Psoas muscle (tissue), 7 donors: ENCODE measurements at regions not wholly inside any gene's neighbourhood (a gene's known extent, or its start where the extent isn't known, plus 50 kb on each side); places are given as distances from the start of the nearest gene placed in this dataset.
A peak's percentile ranks its signal among the peaks of the same experiment; 100 is the strongest.

Source experiments
- ATAC-seq, 4 donors: fragments of 200-7000 bp; cut with Tn5 transposase; one replicate each; pipeline ENCODE4 v1.9.1; 2020; ENCODE audit warnings: moderate library complexity in 3 of 4, mild to moderate bottlenecking in 2 of 4
- DNase-seq, 2 donors: peaks; one replicate each; pipeline ENCODE4 v3.0.0-alpha.2; 2020
- H3K27ac ChIP-seq: fragments of 200-600 bp; one replicate; pipeline ENCODE4 v1.8.0; 2022
- H3K27me3 ChIP-seq, 3 donors: fragments of 200-600 bp in 1 of 3; one replicate each; pipeline versions ENCODE4 v1.6.1 to v1.8.0; 2013 to 2022; ENCODE audit warnings: low read length in 2 of 3, mild to moderate bottlenecking in 2 of 3, moderate library complexity in 1 of 3; ENCODE audit not compliant: insufficient read depth in 3 of 3
- H3K36me3 ChIP-seq, 2 donors: fragments of 200-600 bp in 1 of 2; one replicate each; pipeline versions ENCODE4 v1.6.1 to v1.8.0; 2013 to 2022; ENCODE audit warnings: low read depth in 1 of 2, mild to moderate bottlenecking in 1 of 2, moderate library complexity in 1 of 2; ENCODE audit not compliant: insufficient read depth in 1 of 2
- H3K4me1 ChIP-seq: fragments of 200-600 bp; one replicate; pipeline ENCODE4 v1.8.0; 2022
- H3K4me3 ChIP-seq: fragments of 200-600 bp; one replicate; pipeline ENCODE4 v1.8.0; 2022; ENCODE audit warnings: mild to moderate bottlenecking
- H3K9me3 ChIP-seq: fragments of 200-600 bp; one replicate; pipeline ENCODE4 v1.8.0; 2022
- WGBS, 3 donors: extraction: QIAGEN DNeasy Blood & Tissue Kit; methylation state at CpG; one replicate each; pipeline versions ENCODE4 v1.1.6 to v1.1.7; 2013; 5-methylcytosine and 5-hydroxymethylcytosine counted together
- intact Hi-C, 2 donors: fragments of 100-400 bp; cut with DNase I; formaldehyde crosslinking; loops; one replicate each; pipeline versions ENCODE4 v1.11.0 to v1.14.2; 2022
- TF ChIP-seq, protein P1 (sequence below): fragments of 200-600 bp; IDR thresholded peaks from one replicate; pipeline ENCODE4 v1.8.0; 2022; ENCODE audit warnings: antibody characterized with exemption
- donor health status: healthy with polysubstance abuse.
- donor health status: DM: no; HTN: no; CAD: no; lungs with moderate emphysema.
- donor health status: Bipolar disorder and iron deficiency.
- donor health status: healthy.
- donor health status: DM: yes; HTN: yes; CAD: no.
- donor health status: DM: no; HTN: no; CAD: no.
- donor health status: DM: yes; HTN: yes; CAD: no.

DNA sequence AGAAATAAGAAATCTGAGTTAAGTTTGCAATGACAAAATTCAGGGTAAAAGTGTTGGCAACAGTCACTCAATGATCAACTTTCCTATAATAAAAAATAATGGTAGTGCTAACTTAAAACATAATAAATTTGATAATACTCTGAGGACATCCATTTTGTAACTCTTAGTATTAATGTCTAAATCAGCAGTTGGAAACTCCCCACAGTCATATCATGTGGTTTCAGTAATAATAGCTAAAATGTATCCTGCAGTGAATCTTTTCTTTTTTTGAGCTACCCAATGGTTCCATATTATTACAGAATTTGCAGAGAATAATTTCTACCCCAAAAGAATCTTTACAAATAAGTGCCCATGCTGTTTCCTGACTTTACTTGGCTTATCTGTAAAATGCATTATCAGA, 286.7 kb downstream of the PTPRC start:
- TF ChIP-seq, protein P1, sequence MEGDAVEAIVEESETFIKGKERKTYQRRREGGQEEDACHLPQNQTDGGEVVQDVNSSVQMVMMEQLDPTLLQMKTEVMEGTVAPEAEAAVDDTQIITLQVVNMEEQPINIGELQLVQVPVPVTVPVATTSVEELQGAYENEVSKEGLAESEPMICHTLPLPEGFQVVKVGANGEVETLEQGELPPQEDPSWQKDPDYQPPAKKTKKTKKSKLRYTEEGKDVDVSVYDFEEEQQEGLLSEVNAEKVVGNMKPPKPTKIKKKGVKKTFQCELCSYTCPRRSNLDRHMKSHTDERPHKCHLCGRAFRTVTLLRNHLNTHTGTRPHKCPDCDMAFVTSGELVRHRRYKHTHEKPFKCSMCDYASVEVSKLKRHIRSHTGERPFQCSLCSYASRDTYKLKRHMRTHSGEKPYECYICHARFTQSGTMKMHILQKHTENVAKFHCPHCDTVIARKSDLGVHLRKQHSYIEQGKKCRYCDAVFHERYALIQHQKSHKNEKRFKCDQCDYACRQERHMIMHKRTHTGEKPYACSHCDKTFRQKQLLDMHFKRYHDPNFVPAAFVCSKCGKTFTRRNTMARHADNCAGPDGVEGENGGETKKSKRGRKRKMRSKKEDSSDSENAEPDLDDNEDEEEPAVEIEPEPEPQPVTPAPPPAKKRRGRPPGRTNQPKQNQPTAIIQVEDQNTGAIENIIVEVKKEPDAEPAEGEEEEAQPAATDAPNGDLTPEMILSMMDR: no peak
- H3K27me3 ChIP-seq: no peaks in the 10 kb centered on the region
- ATAC-seq (no peak), DNase-seq (no peak)
- H3K36me3 ChIP-seq: no peaks in the 10 kb centered on the region
- intact Hi-C loops: no loop called here
- H3K27ac ChIP-seq: no peak overlapping the region
- H3K4me1 ChIP-seq: no peaks in the 10 kb centered on the region
- no peak overlapping the region for H3K4me3 ChIP-seq
- no peaks in the 10 kb centered on the region for H3K9me3 ChIP-seq

DNA sequence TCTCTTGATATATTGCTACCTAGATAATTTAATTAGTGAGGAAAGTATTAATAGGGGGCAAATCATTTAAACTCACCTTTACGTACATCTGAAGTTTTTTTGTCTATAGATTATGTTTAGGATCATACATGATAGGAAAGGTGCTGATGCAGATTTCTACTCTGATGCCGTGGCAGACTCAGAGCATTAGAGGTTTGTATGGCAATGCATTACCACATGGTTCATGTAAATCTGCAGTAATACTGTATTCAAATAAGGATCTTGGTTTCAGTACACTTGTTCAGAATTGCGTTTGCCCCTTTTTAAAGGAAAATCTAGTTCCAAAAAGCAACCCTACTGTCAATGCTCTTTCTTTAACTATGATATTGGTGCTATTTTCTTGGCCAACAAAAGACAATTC, 288.3 kb downstream of the PTPRC start:
- Histone ChIP-seq H3K4me1 (no peaks in the 10 kb centered on the region), H3K27ac (no peak overlapping the region), H3K36me3 (no peaks in the 10 kb centered on the region), H3K27me3 (no peaks in the 10 kb centered on the region), H3K9me3 (no peaks in the 10 kb centered on the region), H3K4me3 (no peak overlapping the region)
- ATAC-seq: no peak
- 96 to 98% (median 97%) methylated on average over 3 of the region's 3 CpGs for WGBS, 3 donors
- intact Hi-C loops: no loop called here
- TF ChIP-seq, protein P1: no peak
- DNase-seq: no peak

DNA sequence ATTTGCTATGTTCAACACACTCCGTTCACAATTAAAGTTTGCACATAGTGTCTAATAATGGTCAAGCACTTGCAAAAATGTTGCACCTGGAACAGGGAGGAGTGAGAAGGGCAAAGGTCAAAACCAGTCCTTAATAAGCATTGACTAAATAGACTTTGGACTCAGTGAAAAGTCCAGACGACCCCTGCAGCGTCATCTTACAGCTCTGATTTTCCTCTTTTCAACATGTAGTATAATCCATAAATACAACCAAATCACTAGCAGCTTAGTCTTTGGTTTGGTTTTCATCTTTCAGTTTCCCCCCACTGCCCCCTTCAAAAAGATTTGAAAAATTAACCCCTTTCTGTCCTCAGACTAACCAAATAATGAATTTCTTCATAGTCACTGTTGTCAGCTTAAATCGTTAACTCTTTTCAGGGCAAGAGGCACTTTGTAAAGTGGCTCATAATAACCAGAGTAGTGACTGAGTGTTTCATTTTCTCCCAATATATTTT, 290.3 kb downstream of the PTPRC start:
- H3K36me3 ChIP-seq: no peaks in the 10 kb centered on the region
- intact Hi-C loops: no loop called here
- 70 to 71% (median 71%) methylated on average over 4 of the region's 4 CpGs for WGBS, 3 donors
- TF ChIP-seq, protein P1: no peak
- H3K27ac ChIP-seq: no peak overlapping the region
- DNase-seq (no peak), ATAC-seq (no peak)
- no peaks in the 10 kb centered on the region for H3K27me3 ChIP-seq
- H3K4me3 ChIP-seq: no peak overlapping the region
- no peaks in the 10 kb centered on the region for H3K4me1 ChIP-seq
- no peaks in the 10 kb centered on the region for H3K9me3 ChIP-seq

DNA sequence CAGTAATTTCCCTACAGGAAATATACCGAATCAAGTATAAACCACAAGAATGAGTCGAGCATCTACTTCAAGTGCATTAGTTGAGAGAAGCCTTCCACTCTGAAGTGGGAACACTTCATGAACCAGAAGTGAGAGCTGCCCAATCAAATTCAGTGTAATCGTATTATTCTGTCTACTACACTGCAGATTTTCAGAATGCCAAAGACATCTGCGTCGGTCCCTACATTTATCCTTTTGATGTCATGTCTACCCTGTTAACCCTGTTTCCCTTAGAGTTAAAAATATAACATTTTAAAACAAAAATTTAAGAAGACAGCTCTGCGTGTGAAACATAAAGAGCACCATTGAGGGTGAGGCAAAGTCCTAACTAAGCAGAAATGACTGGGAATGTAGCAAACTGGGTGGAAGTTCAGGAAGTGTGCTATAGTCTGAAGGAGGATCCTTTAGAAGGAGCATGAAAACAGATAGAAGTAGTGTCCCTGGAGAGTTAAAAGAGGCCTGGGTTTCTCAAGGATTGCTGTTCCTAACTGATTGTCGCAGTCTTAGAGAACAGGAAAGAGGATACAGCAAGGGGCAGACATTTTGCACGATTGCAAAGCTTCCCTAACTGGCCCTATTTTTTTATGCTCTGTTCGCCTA, 291.2 kb downstream of the PTPRC start:
- DNase-seq: no peak
- 42 to 53% (median 49%) methylated on average over 9 of the region's 9 CpGs for WGBS, 3 donors
- H3K4me3 ChIP-seq: peak overlapping the region; percentile 37
- no peaks in the 10 kb centered on the region for H3K36me3 ChIP-seq
- TF ChIP-seq, protein P1: no peak
- intact Hi-C loops: loop anchor here in 1 of 2 donors (5.0 kb wide), 1 partner anchor 48 kb away; no protein-coding TSS in a partner anchor
- no peaks in the 10 kb centered on the region for H3K9me3 ChIP-seq
- H3K4me1 ChIP-seq: peaks cover under 1% of the 10 kb centered on the region
- no peaks in the 10 kb centered on the region for H3K27me3 ChIP-seq
- no peak for ATAC-seq
- H3K27ac ChIP-seq: no peak overlapping the region
